ENCODE measurements at regions not wholly inside any gene's neighbourhood (a gene's known extent, or its start where the extent isn't known, plus 50 kb on each side); places are given as distances from the start of the nearest gene placed in this dataset.

DNA sequence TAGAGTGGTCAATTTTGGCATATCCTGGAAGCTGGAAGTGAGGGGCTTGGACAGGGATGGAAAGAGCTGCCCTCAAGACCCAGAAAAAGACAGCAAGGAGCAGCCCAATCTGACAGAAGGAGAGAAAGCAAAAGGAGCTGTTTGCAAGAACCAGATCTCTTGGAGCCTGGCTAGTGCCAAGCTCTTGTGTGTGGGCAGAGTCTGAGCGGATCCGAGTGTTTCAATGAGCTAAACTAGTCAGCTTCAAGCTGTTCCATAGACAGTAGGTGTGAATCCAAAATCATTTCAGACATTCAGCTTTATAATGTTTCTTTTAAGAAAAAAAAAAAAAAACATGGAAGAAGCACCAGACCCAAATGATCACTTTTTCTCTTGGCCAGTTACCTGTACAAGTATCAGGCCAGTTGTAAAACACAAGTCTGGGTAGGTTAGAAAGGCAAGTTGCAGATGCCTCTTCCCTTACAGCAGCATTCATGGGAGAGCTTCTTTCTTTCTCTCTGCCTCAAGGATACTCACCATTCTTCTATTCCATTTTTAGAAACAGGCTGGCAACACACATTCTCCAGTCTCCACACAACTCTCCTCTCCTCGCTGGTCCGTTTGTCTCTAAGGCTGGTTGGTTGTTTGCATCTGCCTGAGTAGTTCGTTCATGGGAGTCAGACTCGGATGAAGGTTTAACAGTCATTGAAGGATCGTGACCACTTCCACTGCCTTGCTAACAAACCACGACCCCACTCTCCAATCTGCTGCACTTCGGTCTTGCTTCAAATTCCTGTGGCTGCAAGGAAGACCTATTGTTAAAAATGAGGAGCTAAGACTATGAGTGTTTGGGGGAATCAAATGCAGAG lies 105.2 kb upstream of the GATB start:
- TF ChIP-seq, protein P1, sequence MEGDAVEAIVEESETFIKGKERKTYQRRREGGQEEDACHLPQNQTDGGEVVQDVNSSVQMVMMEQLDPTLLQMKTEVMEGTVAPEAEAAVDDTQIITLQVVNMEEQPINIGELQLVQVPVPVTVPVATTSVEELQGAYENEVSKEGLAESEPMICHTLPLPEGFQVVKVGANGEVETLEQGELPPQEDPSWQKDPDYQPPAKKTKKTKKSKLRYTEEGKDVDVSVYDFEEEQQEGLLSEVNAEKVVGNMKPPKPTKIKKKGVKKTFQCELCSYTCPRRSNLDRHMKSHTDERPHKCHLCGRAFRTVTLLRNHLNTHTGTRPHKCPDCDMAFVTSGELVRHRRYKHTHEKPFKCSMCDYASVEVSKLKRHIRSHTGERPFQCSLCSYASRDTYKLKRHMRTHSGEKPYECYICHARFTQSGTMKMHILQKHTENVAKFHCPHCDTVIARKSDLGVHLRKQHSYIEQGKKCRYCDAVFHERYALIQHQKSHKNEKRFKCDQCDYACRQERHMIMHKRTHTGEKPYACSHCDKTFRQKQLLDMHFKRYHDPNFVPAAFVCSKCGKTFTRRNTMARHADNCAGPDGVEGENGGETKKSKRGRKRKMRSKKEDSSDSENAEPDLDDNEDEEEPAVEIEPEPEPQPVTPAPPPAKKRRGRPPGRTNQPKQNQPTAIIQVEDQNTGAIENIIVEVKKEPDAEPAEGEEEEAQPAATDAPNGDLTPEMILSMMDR (IDR thresholded peaks at IDR 0.05; ENCODE audit: low read depth, low read length) = no peak
- H3K9me3 ChIP-seq (ENCODE audit: control insufficient read depth, insufficient read depth, low read length) = no peaks in the 10 kb centered on the region
- ChIA-PET CTCF (interaction anchor here (0.7 kb wide), 1 partner anchor 925 kb away, joined by 5 read pairs; no protein-coding TSS in a partner anchor), POLR2A (no interaction called here)
- H3K27ac ChIP-seq (ENCODE audit: low read depth, low read length) = no peak overlapping the region
- no peak for DNase-seq (ENCODE audit: low read depth, low spot score)
- H3K4me3 ChIP-seq (ENCODE audit: low read depth, low read length) = no peak overlapping the region
- peaks cover 8% of the 10 kb centered on the region for H3K27me3 ChIP-seq (ENCODE audit: control insufficient read depth, insufficient read depth, low read length)

GRCh38 chr4:151865312-151865711 lies 104.5 kb upstream of the GATB start:
- TF ChIP-seq, protein P1 (IDR thresholded peaks at IDR 0.05; ENCODE audit: low read depth, low read length) = no peak
- H3K27me3 ChIP-seq (ENCODE audit: control insufficient read depth, insufficient read depth, low read length) = peaks cover 8% of the 10 kb centered on the region
- H3K4me3 ChIP-seq (ENCODE audit: low read depth, low read length) = no peak overlapping the region
- H3K27ac ChIP-seq (ENCODE audit: low read depth, low read length) = no peak overlapping the region
- ChIA-PET CTCF (no interaction called here), POLR2A (no interaction called here)
- DNase-seq (ENCODE audit: low read depth, low spot score) = no peak
- H3K9me3 ChIP-seq (ENCODE audit: control insufficient read depth, insufficient read depth, low read length) = no peaks in the 10 kb centered on the region

DNA sequence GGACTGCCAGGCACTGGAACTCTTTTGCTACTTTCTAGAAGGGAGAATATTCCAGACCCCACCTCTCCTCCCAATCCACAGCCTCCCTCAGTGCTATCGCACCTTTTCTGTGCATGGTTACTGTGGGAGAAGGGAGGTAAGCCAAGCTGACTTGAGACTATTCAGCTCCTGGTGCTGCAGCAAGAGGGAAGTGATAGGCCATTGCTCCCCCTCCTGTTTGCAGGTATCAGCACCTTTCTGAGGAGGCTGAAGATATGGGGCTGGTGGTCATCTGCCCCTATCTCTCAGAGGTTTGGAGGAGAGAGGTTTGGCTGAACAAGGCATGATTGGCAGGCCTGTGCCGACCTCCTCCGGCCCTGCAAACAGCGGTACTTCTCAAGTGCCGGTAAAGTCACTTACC lies 103.3 kb upstream of the GATB start:
- CTCF ChIA-PET = no interaction called here
- H3K27ac ChIP-seq (ENCODE audit: low read depth, low read length) = no peak overlapping the region
- no peaks in the 10 kb centered on the region for H3K9me3 ChIP-seq (ENCODE audit: control insufficient read depth, insufficient read depth, low read length)
- H3K27me3 ChIP-seq (ENCODE audit: control insufficient read depth, insufficient read depth, low read length) = peaks cover 10% of the 10 kb centered on the region
- TF ChIP-seq, protein P1 (IDR thresholded peaks at IDR 0.05; ENCODE audit: low read depth, low read length) = no peak
- POLR2A ChIA-PET = no interaction called here
- no peak overlapping the region for H3K4me3 ChIP-seq (ENCODE audit: low read depth, low read length)
- no peak for DNase-seq (ENCODE audit: low read depth, low spot score)

- no peak for DNase-seq (ENCODE audit: low read depth, low spot score)
- CTCF ChIA-PET = no interaction called here
- POLR2A ChIA-PET = no interaction called here
Observed at GRCh38 chr4:151862766-151863165, 102.0 kb upstream of the GATB start.

DNA sequence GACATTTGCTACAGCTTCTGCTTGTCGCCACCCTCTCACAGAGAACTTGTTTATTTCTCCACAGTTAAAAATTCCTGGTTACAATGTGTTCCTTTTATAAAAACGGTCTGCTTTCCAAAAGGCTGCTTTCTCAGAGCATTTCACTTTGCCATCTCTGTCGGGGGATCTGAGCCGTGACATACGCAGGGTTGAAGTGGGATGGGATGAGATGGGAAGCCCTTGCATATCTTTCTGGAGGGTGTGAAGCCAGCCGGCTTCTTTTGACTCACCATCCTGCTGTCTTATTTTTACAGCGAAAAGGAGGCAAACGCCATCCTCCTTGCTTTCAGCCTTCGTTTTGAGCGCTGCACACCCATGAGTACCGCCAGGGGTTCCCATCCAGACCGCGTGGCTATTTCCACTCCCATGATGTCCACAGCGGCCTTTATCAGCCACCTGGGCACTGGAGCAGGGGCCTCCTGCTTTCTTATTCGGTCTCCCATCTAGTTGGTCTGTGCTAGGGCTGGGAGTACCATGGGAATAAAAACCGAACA lies 99.8 kb upstream of the GATB start:
- ChIA-PET POLR2A (no interaction called here), CTCF (no interaction called here)
- peaks cover 11% of the 10 kb centered on the region for H3K27me3 ChIP-seq (ENCODE audit: control insufficient read depth, insufficient read depth, low read length)
- TF ChIP-seq, protein P1 (IDR thresholded peaks at IDR 0.05; ENCODE audit: low read depth, low read length) = no peak
- DNase-seq (ENCODE audit: low read depth, low spot score) = no peak
- no peaks in the 10 kb centered on the region for H3K9me3 ChIP-seq (ENCODE audit: control insufficient read depth, insufficient read depth, low read length)
- H3K27ac ChIP-seq (ENCODE audit: low read depth, low read length) = no peak overlapping the region
- no peak overlapping the region for H3K4me3 ChIP-seq (ENCODE audit: low read depth, low read length)

More at GRCh38 chr4:151862766-151863165, 102.0 kb upstream of the GATB start:
- no peak overlapping the region for H3K27ac ChIP-seq (ENCODE audit: low read depth, low read length)
- H3K4me3 ChIP-seq (ENCODE audit: low read depth, low read length) = no peak overlapping the region
- no peaks in the 10 kb centered on the region for H3K9me3 ChIP-seq (ENCODE audit: control insufficient read depth, insufficient read depth, low read length)
- peaks cover 13% of the 10 kb centered on the region for H3K27me3 ChIP-seq (ENCODE audit: control insufficient read depth, insufficient read depth, low read length)
- TF ChIP-seq, protein P1 (IDR thresholded peaks at IDR 0.05; ENCODE audit: low read depth, low read length) = no peak

Measured in AG04450 (cell line).